CD4-positive, alpha-beta T cell (primary cell): ENCODE measurements at regions not wholly inside any gene's neighbourhood (a gene's known extent, or its start where the extent isn't known, plus 50 kb on each side); places are given as distances from the start of the nearest gene placed in this dataset.

Experiments used
- ATAC-seq: fragments of 200-7000 bp; cut with Tn5 transposase; one replicate; pipeline ENCODE4 v1.10.0; 2022; ENCODE audit warnings: mild to moderate bottlenecking; ENCODE audit not compliant: poor library complexity
- CTCF ChIA-PET: fragments of 350-600 bp; sonication (Branson Sonifier 250); formaldehyde crosslinking; loops from one replicate; lab custom pipeline; 2021; ENCODE audit warnings: antibody characterized with exemption, inconsistent platforms; lab: Charles Lee
- POLR2A ChIA-PET: fragments of 350-600 bp; sonication (Branson Sonifier 250); formaldehyde crosslinking; loops from one replicate; lab custom pipeline; 2021; ENCODE audit warnings: antibody characterized with exemption, inconsistent platforms; lab: Charles Lee
- DNase-seq, 14 experiments: peaks; one replicate each; pipeline ENCODE4 v3.0.0-alpha.2; 2013 to 2020; ENCODE audit warnings: mixed read lengths in 2 of 14
- H3K27ac ChIP-seq, 2 donors: one replicate each; pipeline versions ENCODE4 v1.5.1 to v1.7.0; 2013; ENCODE audit warnings: low read length in 2 of 2, low read depth in 1 of 2, mild to moderate bottlenecking in 1 of 2
- H3K27me3 ChIP-seq, 2 experiments: 1 replicate in 1 of 2; 2 replicates in 1 of 2; pipeline versions ENCODE4 v1.6.1 to v1.7.0; 2013; ENCODE audit warnings: low read length in 2 of 2, control low read depth in 1 of 2, mild to moderate bottlenecking in 1 of 2, moderate library complexity in 1 of 2; ENCODE audit not compliant: insufficient read depth in 2 of 2, control insufficient read depth in 1 of 2
- H3K36me3 ChIP-seq: one replicate; pipeline ENCODE4 v1.6.1; 2013; ENCODE audit warnings: low read length, control low read depth; ENCODE audit not compliant: insufficient read depth
- H3K4me1 ChIP-seq: one replicate; pipeline ENCODE4 v1.6.1; 2013; ENCODE audit warnings: low read length, control low read depth; ENCODE audit not compliant: insufficient read depth
- H3K4me3 ChIP-seq: one replicate; pipeline ENCODE4 v1.5.1; 2013; ENCODE audit warnings: mild to moderate bottlenecking, low read length, moderate library complexity
- H3K9me3 ChIP-seq, 2 experiments: 1 replicate in 1 of 2; 2 replicates in 1 of 2; pipeline versions ENCODE4 v1.6.1 to v1.7.0; 2013; ENCODE audit warnings: low read length in 2 of 2, mild to moderate bottlenecking in 2 of 2, control low read depth in 1 of 2, moderate library complexity in 1 of 2; ENCODE audit not compliant: control insufficient read depth in 1 of 2, insufficient read depth in 1 of 2
- H3K27ac Mint-ChIP-seq: one replicate; pipeline ENCODE4 v1.8.0; 2020; ENCODE audit warnings: mixed read lengths
- H3K27me3 Mint-ChIP-seq: one replicate; pipeline ENCODE4 v1.8.0; 2021; ENCODE audit warnings: mixed read lengths
- H3K36me3 Mint-ChIP-seq: one replicate; pipeline ENCODE4 v1.8.0; 2021; ENCODE audit warnings: low read depth, mixed read lengths
- H3K4me1 Mint-ChIP-seq: one replicate; pipeline ENCODE4 v1.8.0; 2021; ENCODE audit warnings: low read depth, mixed read lengths
- H3K4me3 Mint-ChIP-seq: one replicate; pipeline ENCODE4 v1.8.0; 2020; ENCODE audit warnings: mild to moderate bottlenecking, mixed read lengths
- H3K9me3 Mint-ChIP-seq: one replicate; pipeline ENCODE4 v1.8.0; 2020; ENCODE audit warnings: mixed read lengths
- intact Hi-C, 2 experiments: fragments of 100-400 bp; cut with DNase I in 1 of 2; cut with micrococcal nuclease in 1 of 2; formaldehyde crosslinking; loops; one replicate each; pipeline versions ENCODE4 v1.15.1 to v1.9.0; 2023 to 2025; cut with DNase I, micrococcal nuclease
- TF ChIP-seq, protein P1 (sequence below): fragments of 200-600 bp; IDR thresholded peaks from one replicate; pipeline ENCODE4 v1.8.0; 2022; ENCODE audit warnings: antibody characterized with exemption, mild to moderate bottlenecking

DNA sequence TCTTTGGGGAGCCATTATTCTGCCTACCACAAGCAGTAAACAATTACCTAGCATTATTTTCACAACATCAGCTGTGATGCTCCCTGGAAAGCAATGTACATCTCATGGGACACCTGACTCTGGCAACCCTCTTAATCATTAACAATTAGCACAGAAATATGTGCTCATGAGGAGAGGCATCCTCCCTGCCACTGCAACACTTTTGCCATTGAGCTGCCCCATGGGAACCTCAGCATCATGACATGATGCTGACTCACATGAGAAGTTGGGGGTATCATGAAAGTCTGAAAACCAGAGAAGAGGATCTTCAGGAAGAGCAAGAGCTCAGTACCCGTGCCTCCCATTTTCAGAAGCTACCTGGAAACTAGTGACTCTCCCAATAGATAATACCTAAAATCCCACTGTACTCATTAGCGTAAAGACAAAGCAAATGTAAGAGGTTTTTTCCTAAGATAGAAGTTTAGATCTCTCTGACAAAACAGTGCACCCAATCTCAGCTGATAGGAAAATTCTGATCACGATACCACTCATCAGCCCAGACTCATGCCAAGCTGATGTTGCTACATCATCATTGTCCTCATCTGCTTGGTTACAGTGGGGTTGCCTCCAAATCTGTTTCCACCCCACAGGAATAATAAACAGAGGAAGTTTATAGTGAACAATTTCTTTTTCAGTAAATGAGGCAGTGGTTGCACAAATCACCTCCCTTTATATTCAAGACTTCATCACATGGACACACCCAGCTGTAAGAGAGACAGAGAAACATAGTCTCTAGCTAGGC, 244.5 kb downstream of the NR2F1-AS1 start:
- Histone ChIP-seq H3K9me3 (peaks cover 0 to 3% of the 10 kb centered on the region in 2 experiments), H3K4me1 (no peaks in the 10 kb centered on the region), H3K27ac (no peak overlapping the region), H3K27me3 (no peaks in the 10 kb centered on the region), H3K4me3 (no peak overlapping the region), H3K36me3 (no peaks in the 10 kb centered on the region)
- Mint-ChIP-seq H3K36me3 (no peaks in the 10 kb centered on the region), H3K4me1 (no peaks in the 10 kb centered on the region), H3K9me3 (peaks cover 7% of the 10 kb centered on the region), H3K27ac (no peak overlapping the region), H3K27me3 (no peaks in the 10 kb centered on the region), H3K4me3 (no peak overlapping the region)
- intact Hi-C loops: no loop called here
- no peak for DNase-seq
- ChIA-PET POLR2A (no interaction called here), CTCF (no interaction called here)
- TF ChIP-seq, protein P1, sequence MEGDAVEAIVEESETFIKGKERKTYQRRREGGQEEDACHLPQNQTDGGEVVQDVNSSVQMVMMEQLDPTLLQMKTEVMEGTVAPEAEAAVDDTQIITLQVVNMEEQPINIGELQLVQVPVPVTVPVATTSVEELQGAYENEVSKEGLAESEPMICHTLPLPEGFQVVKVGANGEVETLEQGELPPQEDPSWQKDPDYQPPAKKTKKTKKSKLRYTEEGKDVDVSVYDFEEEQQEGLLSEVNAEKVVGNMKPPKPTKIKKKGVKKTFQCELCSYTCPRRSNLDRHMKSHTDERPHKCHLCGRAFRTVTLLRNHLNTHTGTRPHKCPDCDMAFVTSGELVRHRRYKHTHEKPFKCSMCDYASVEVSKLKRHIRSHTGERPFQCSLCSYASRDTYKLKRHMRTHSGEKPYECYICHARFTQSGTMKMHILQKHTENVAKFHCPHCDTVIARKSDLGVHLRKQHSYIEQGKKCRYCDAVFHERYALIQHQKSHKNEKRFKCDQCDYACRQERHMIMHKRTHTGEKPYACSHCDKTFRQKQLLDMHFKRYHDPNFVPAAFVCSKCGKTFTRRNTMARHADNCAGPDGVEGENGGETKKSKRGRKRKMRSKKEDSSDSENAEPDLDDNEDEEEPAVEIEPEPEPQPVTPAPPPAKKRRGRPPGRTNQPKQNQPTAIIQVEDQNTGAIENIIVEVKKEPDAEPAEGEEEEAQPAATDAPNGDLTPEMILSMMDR: no peak
- ATAC-seq: no peak

DNA sequence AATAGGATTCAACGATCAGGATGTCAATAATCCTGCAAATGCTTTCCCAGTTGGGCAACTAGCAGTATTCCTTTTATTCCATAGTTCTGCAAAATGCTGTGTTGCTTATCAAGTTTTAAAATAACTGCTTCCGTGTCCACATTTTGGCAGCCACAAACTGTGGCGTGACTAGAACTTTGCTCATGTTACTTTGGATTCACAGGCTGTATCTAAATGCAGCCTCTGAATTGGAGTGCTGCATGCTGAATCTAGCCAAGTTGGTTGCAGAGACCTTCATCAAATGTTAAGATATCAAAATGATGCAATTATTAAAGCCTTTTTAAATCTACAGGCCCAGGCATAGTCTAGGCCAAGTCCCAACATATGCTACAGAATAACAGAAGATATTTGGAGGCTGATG, 249.2 kb downstream of the NR2F1-AS1 start:
- no peaks in the 10 kb centered on the region for H3K4me1 Mint-ChIP-seq
- no peaks in the 10 kb centered on the region for H3K27me3 Mint-ChIP-seq
- Histone ChIP-seq H3K9me3 (no peaks in the 10 kb centered on the region), H3K4me1 (no peaks in the 10 kb centered on the region), H3K4me3 (no peak overlapping the region), H3K27ac (no peak overlapping the region), H3K27me3 (no peaks in the 10 kb centered on the region), H3K36me3 (no peaks in the 10 kb centered on the region)
- intact Hi-C loops: no loop called here
- ChIA-PET CTCF (no interaction called here), POLR2A (no interaction called here)
- TF ChIP-seq, protein P1: no peak
- H3K36me3 Mint-ChIP-seq: no peaks in the 10 kb centered on the region
- DNase-seq (no peak), ATAC-seq (no peak)
- no peak overlapping the region for H3K4me3 Mint-ChIP-seq
- H3K9me3 Mint-ChIP-seq: peaks cover 3% of the 10 kb centered on the region
- no peak overlapping the region for H3K27ac Mint-ChIP-seq

DNA sequence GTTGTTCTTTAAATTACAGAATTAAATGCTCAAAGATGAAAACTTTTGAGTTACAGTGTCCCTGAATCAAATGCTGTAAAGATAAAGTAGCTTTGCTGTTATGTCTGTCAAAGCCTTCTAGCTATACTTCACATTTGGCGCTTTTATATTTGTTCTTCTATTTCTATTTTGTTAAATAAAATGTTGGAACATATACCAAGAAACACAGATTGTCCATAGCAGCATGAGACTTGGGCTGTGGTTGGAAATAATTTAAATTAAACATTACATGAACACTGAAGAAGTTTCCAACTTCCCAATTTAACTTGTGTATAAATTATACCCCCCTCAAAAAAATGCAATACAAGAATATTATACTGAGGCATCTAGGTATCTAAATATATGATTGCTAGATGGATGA, 249.8 kb downstream of the NR2F1-AS1 start:
- no peaks in the 10 kb centered on the region for H3K4me1 Mint-ChIP-seq
- Histone ChIP-seq H3K27me3 (no peaks in the 10 kb centered on the region), H3K4me3 (no peak overlapping the region), H3K4me1 (no peaks in the 10 kb centered on the region), H3K9me3 (no peaks in the 10 kb centered on the region), H3K27ac (no peak overlapping the region), H3K36me3 (no peaks in the 10 kb centered on the region)
- H3K36me3 Mint-ChIP-seq: no peaks in the 10 kb centered on the region
- no peak for ATAC-seq
- H3K27me3 Mint-ChIP-seq: no peaks in the 10 kb centered on the region
- TF ChIP-seq, protein P1: no peak
- no peak for DNase-seq
- no peaks in the 10 kb centered on the region for H3K9me3 Mint-ChIP-seq
- ChIA-PET POLR2A (no interaction called here), CTCF (no interaction called here)
- no peak overlapping the region for H3K4me3 Mint-ChIP-seq
- H3K27ac Mint-ChIP-seq: no peak overlapping the region
- intact Hi-C loops: no loop called here
